NOMO-1 (cell line): ENCODE measurements at regions not wholly inside any gene's neighbourhood (a gene's known extent, or its start where the extent isn't known, plus 50 kb on each side); places are given as distances from the start of the nearest gene placed in this dataset.
"Not testable (repeated sequence)": the region's sequence is repeated elsewhere in the genome, so short reads cannot be mapped to it uniquely, and the experiment has no call there.

Source experiments
- DNase-seq, 2 experiments: peaks; one replicate each; lab custom pipeline; 2025; ENCODE audit not compliant: unreplicated experiment in 2 of 2; lab: John Stamatoyannopoulos, UW

- no peak for DNase-seq
Observed at GRCh38 chr13:22893204-22893603, 287.6 kb upstream of the SGCG start.

- peak in 1 of 2 experiments; percentile 9 for DNase-seq
Observed at GRCh38 chr13:22893777-22894176, 287.0 kb upstream of the SGCG start.

- DNase-seq, result no peak
Observed at GRCh38 chr13:22897571-22898314, 283.0 kb upstream of the SGCG start.

GRCh38 chr13:22900416-22900951 is 280.3 kb upstream of the SGCG start:
- DNase-seq, result not testable (repeated sequence)

- no peak for DNase-seq
Observed at GRCh38 chr13:22903301-22903700, 277.5 kb upstream of the SGCG start.

GRCh38 chr13:22903925-22904324 is 276.9 kb upstream of the SGCG start:
- DNase-seq, result no peak

GRCh38 chr13:22915442-22916082 is 265.2 kb upstream of the SGCG start:
- no peak for DNase-seq

GRCh38 chr13:22916276-22916675 is 264.5 kb upstream of the SGCG start:
- not testable (repeated sequence) for DNase-seq

- DNase-seq, result no peak
Observed at GRCh38 chr13:22925881-22926747, 254.7 kb upstream of the SGCG start.

- DNase-seq, result no peak
Observed at GRCh38 chr13:22926748-22927400, 253.9 kb upstream of the SGCG start.

GRCh38 chr13:22927845-22928244 is 252.9 kb upstream of the SGCG start:
- not testable (repeated sequence) for DNase-seq

GRCh38 chr13:22929381-22930126 is 251.2 kb upstream of the SGCG start:
- no peak for DNase-seq

GRCh38 chr13:22931576-22931975 is 249.2 kb upstream of the SGCG start:
- DNase-seq, result no peak

GRCh38 chr13:22932632-22933412 is 248.0 kb upstream of the SGCG start:
- DNase-seq, result not testable (repeated sequence)

GRCh38 chr13:22933571-22934181 is 247.1 kb upstream of the SGCG start:
- DNase-seq, result no peak

- DNase-seq, result no peak
Observed at GRCh38 chr13:22934744-22935523, 245.8 kb upstream of the SGCG start.

GRCh38 chr13:22936228-22936627 is 244.6 kb upstream of the SGCG start:
- no peak for DNase-seq

- DNase-seq, result no peak
Observed at GRCh38 chr13:22937241-22937640, 243.5 kb upstream of the SGCG start.
